ENCODE measurements at regions not wholly inside any gene's neighbourhood (a gene's known extent, or its start where the extent isn't known, plus 50 kb on each side); places are given as distances from the start of the nearest gene placed in this dataset.

DNA sequence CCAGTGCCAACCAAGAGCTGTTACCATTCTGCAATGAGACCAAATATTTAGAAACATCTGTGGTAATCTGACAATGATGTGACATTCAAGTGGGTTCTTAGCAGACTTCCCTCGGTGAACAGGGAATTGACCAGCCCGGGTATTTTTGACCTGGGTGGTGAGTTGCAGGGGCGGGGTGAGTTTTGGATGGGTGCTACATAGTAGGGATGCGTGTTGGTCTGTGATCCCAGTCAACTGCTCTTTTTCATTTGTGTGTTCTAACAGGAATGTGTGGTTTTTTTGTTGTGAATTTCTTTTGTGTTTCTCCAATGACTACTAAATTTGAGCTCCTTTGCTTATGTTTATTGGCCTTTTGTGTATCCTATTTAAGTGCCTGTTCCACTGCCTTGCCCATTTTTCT is 273.6 kb upstream of the HABP2 start:
- no peak for DNase-seq (ENCODE audit: low spot score)
- Histone ChIP-seq H2BK15ac (ENCODE audit: low read length) (no peak overlapping the region), H3K23ac (ENCODE audit: low read depth, low read length, poor library complexity) (no peak overlapping the region), H3K4me2 (ENCODE audit: insufficient read depth, low read length, poor library complexity, severe bottlenecking) (no peak overlapping the region), H4K91ac (ENCODE audit: low read depth, low read length, poor library complexity) (no peak overlapping the region), H3K9ac (ENCODE audit: low read depth, low read length, poor library complexity) (no peak overlapping the region), H2BK12ac (ENCODE audit: low read length) (no peak overlapping the region), H3K36me3 (replicated peaks in 1 of 2; ENCODE audit: control insufficient read depth in 2 of 2, insufficient read depth in 2 of 2, low read length in 2 of 2) (no peaks in the 10 kb centered on the region), H2AK5ac (ENCODE audit: low read depth, low read length) (no peak overlapping the region), H3K4ac (ENCODE audit: low read length) (no peak overlapping the region), H3K4me1 (ENCODE audit: control insufficient read depth in 2 of 2, insufficient read depth in 1 of 2, low read depth in 1 of 2, low read length in 2 of 2) (no peaks in the 10 kb centered on the region), H3K27me3 (ENCODE audit: control insufficient read depth in 3 of 3, insufficient read depth in 3 of 3, low read depth in 1 of 3, low read length in 3 of 3) (no peaks in the 10 kb centered on the region), H3K9me3 (replicated peaks in 1 of 2; ENCODE audit: control insufficient read depth in 2 of 2, insufficient read depth in 1 of 2, low read depth in 1 of 2, low read length in 2 of 2) (peaks cover 0 to 5% of the 10 kb centered on the region in 2 donors), H3K79me1 (ENCODE audit: low read depth, low read length) (no peaks in the 10 kb centered on the region), H2BK5ac (ENCODE audit: low read length) (no peak overlapping the region), H2AFZ (ENCODE audit: low read length) (no peak overlapping the region), H3K14ac (ENCODE audit: low read length) (no peak overlapping the region), H4K8ac (ENCODE audit: low read depth, low read length) (no peak overlapping the region), H3K4me3 (ENCODE audit: low read length in 2 of 2) (no peak overlapping the region), H2BK120ac (ENCODE audit: low read depth, low read length) (no peak overlapping the region), H3K18ac (ENCODE audit: low read length) (no peak overlapping the region), H3K27ac (replicated peaks; ENCODE audit: low read length) (no peak overlapping the region)
- WGBS, 2 donors (ENCODE audit: extremely low coverage in 2 of 2, insufficient read length in 2 of 2, insufficient replicate concordance in 1 of 2) = no CpG with 5 or more reads among the region's 4 CpGs

DNA sequence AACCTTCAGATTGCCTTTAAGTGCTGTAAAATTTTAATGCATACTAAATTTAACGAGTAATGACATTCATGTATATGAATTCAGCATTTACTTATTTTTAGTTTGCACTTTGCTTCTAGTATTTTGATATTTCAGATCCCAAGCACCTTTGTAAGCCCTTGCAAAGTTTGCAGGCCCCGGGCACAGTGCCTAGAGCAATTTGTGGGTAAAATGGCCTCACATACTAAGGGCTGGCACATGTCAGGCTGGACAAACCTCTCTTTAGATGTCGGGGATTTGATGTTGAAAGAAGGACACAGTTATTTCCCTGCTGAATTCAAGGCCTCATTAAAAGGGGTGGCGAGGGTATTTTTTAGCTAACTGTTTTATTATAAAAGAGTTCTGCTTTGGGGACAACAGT is 270.3 kb upstream of the HABP2 start:
- Histone ChIP-seq H3K9me3 (replicated peaks in 1 of 2; ENCODE audit: control insufficient read depth in 2 of 2, insufficient read depth in 1 of 2, low read depth in 1 of 2, low read length in 2 of 2) (no peaks in the 10 kb centered on the region), H2AK5ac (ENCODE audit: low read depth, low read length) (no peak overlapping the region), H4K8ac (ENCODE audit: low read depth, low read length) (no peak overlapping the region), H2BK15ac (ENCODE audit: low read length) (no peak overlapping the region), H3K27me3 (ENCODE audit: control insufficient read depth in 3 of 3, insufficient read depth in 3 of 3, low read depth in 1 of 3, low read length in 3 of 3) (peaks cover 0 to 5% (median 0%) of the 10 kb centered on the region in 3 experiments), H3K79me1 (ENCODE audit: low read depth, low read length) (no peaks in the 10 kb centered on the region), H2BK12ac (ENCODE audit: low read length) (no peak overlapping the region), H3K4me1 (ENCODE audit: control insufficient read depth in 2 of 2, insufficient read depth in 1 of 2, low read depth in 1 of 2, low read length in 2 of 2) (no peaks in the 10 kb centered on the region), H2AFZ (ENCODE audit: low read length) (no peak overlapping the region), H3K9ac (ENCODE audit: low read depth, low read length, poor library complexity) (no peak overlapping the region), H2BK120ac (ENCODE audit: low read depth, low read length) (no peak overlapping the region), H3K14ac (ENCODE audit: low read length) (no peak overlapping the region), H3K4me3 (ENCODE audit: low read length in 2 of 2) (no peak overlapping the region), H4K91ac (ENCODE audit: low read depth, low read length, poor library complexity) (no peak overlapping the region), H3K18ac (ENCODE audit: low read length) (no peak overlapping the region), H3K4me2 (ENCODE audit: insufficient read depth, low read length, poor library complexity, severe bottlenecking) (no peak overlapping the region), H3K23ac (ENCODE audit: low read depth, low read length, poor library complexity) (no peak overlapping the region), H2BK5ac (ENCODE audit: low read length) (no peak overlapping the region), H3K27ac (replicated peaks; ENCODE audit: low read length) (no peak overlapping the region), H3K4ac (ENCODE audit: low read length) (no peak overlapping the region), H3K36me3 (replicated peaks in 1 of 2; ENCODE audit: control insufficient read depth in 2 of 2, insufficient read depth in 2 of 2, low read length in 2 of 2) (no peaks in the 10 kb centered on the region)
- DNase-seq (ENCODE audit: low spot score) = no peak
- no CpG with 5 or more reads among the region's 4 CpGs for WGBS, 2 donors (ENCODE audit: extremely low coverage in 2 of 2, insufficient read length in 2 of 2, insufficient replicate concordance in 1 of 2)

DNA sequence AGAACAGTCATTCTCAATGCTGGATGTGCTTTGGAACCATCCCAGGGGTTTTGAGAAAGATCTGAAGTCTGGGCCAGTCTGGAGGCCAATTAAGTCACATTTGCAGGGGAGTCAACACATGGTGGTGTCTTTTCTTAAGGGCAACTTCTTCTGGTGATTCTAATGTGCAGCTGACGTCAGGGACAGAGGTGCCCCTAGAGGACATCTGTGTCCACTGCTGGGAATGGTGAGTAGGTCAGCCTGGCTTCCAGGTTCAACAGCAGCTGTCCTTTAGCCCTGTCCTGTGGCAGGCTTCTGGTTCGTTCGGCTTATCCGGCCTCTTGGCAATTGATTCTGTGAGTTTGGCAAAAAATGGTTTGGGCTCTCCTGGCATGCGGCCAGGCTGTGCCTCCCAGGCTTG is 269.7 kb upstream of the HABP2 start:
- no peak overlapping the region for H2AK5ac ChIP-seq (ENCODE audit: low read depth, low read length)
- H3K14ac ChIP-seq (ENCODE audit: low read length) = no peak overlapping the region
- H4K8ac ChIP-seq (ENCODE audit: low read depth, low read length) = no peak overlapping the region
- H2BK120ac ChIP-seq (ENCODE audit: low read depth, low read length) = no peak overlapping the region
- peak overlapping the region; percentile 32 for H3K18ac ChIP-seq (ENCODE audit: low read length)
- no peak overlapping the region for H3K23ac ChIP-seq (ENCODE audit: low read depth, low read length, poor library complexity)
- H2BK12ac ChIP-seq (ENCODE audit: low read length) = no peak overlapping the region
- no peak for DNase-seq (ENCODE audit: low spot score)
- no peak overlapping the region for H2AFZ ChIP-seq (ENCODE audit: low read length)
- H2BK5ac ChIP-seq (ENCODE audit: low read length) = no peak overlapping the region
- no CpG with 5 or more reads among the region's 5 CpGs for WGBS, 2 donors (ENCODE audit: extremely low coverage in 2 of 2, insufficient read length in 2 of 2, insufficient replicate concordance in 1 of 2)
- H3K27ac ChIP-seq (replicated peaks; ENCODE audit: low read length) = no peak overlapping the region
- H4K91ac ChIP-seq (ENCODE audit: low read depth, low read length, poor library complexity) = no peak overlapping the region
- no peaks in the 10 kb centered on the region for H3K9me3 ChIP-seq (replicated peaks in 1 of 2; ENCODE audit: control insufficient read depth in 2 of 2, insufficient read depth in 1 of 2, low read depth in 1 of 2, low read length in 2 of 2)
- no peak overlapping the region for H3K4me2 ChIP-seq (ENCODE audit: insufficient read depth, low read length, poor library complexity, severe bottlenecking)
- no peaks in the 10 kb centered on the region for H3K4me1 ChIP-seq (ENCODE audit: control insufficient read depth in 2 of 2, insufficient read depth in 1 of 2, low read depth in 1 of 2, low read length in 2 of 2)
- H3K4me3 ChIP-seq (ENCODE audit: low read length in 2 of 2) = no peak overlapping the region
- H3K27me3 ChIP-seq (ENCODE audit: control insufficient read depth in 3 of 3, insufficient read depth in 3 of 3, low read depth in 1 of 3, low read length in 3 of 3) = peaks cover 0 to 5% (median 0%) of the 10 kb centered on the region in 3 experiments
- H3K36me3 ChIP-seq (replicated peaks in 1 of 2; ENCODE audit: control insufficient read depth in 2 of 2, insufficient read depth in 2 of 2, low read length in 2 of 2) = no peaks in the 10 kb centered on the region
- no peak overlapping the region for H3K4ac ChIP-seq (ENCODE audit: low read length)
- no peak overlapping the region for H3K9ac ChIP-seq (ENCODE audit: low read depth, low read length, poor library complexity)
- no peaks in the 10 kb centered on the region for H3K79me1 ChIP-seq (ENCODE audit: low read depth, low read length)
- no peak overlapping the region for H2BK15ac ChIP-seq (ENCODE audit: low read length)

DNA sequence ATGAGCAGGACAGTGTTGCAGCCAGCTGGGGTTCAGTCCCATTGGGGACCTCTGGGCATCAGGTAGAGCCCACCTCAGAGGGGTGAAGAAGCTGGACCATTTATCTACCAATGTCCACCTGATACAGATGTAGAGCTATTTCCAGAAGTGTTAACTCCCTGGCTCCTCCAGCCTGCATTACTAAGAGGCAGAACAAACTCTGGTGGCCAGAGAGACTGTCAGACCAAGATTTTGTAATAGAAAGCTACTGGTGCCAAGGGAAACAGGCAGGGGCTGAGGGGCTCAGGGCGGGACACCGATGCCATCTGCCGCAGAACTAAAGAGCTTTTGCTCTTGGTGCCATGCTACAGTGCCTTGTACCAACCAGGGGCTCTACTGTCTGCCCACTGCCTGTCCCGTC is 268.2 kb upstream of the HABP2 start:
- no peak overlapping the region for H2BK15ac ChIP-seq (ENCODE audit: low read length)
- H2BK120ac ChIP-seq (ENCODE audit: low read depth, low read length) = no peak overlapping the region
- H3K4me2 ChIP-seq (ENCODE audit: insufficient read depth, low read length, poor library complexity, severe bottlenecking) = no peak overlapping the region
- no peak overlapping the region for H4K91ac ChIP-seq (ENCODE audit: low read depth, low read length, poor library complexity)
- H2BK5ac ChIP-seq (ENCODE audit: low read length) = no peak overlapping the region
- no peak overlapping the region for H3K14ac ChIP-seq (ENCODE audit: low read length)
- H3K23ac ChIP-seq (ENCODE audit: low read depth, low read length, poor library complexity) = no peak overlapping the region
- no peak overlapping the region for H2BK12ac ChIP-seq (ENCODE audit: low read length)
- no peak overlapping the region for H3K9ac ChIP-seq (ENCODE audit: low read depth, low read length, poor library complexity)
- no peak overlapping the region for H3K4ac ChIP-seq (ENCODE audit: low read length)
- DNase-seq (ENCODE audit: low spot score) = no peak
- H3K4me3 ChIP-seq (ENCODE audit: low read length in 2 of 2) = no peak overlapping the region
- no CpG with 5 or more reads among the region's 4 CpGs for WGBS, 2 donors (ENCODE audit: extremely low coverage in 2 of 2, insufficient read length in 2 of 2, insufficient replicate concordance in 1 of 2)
- no peaks in the 10 kb centered on the region for H3K9me3 ChIP-seq (replicated peaks in 1 of 2; ENCODE audit: control insufficient read depth in 2 of 2, insufficient read depth in 1 of 2, low read depth in 1 of 2, low read length in 2 of 2)
- no peak overlapping the region for H4K8ac ChIP-seq (ENCODE audit: low read depth, low read length)
- no peaks in the 10 kb centered on the region for H3K36me3 ChIP-seq (replicated peaks in 1 of 2; ENCODE audit: control insufficient read depth in 2 of 2, insufficient read depth in 2 of 2, low read length in 2 of 2)
- H2AFZ ChIP-seq (ENCODE audit: low read length) = no peak overlapping the region
- no peak overlapping the region for H3K27ac ChIP-seq (replicated peaks; ENCODE audit: low read length)
- H2AK5ac ChIP-seq (ENCODE audit: low read depth, low read length) = no peak overlapping the region
- peaks cover 0 to 5% (median 0%) of the 10 kb centered on the region in 3 experiments for H3K27me3 ChIP-seq (ENCODE audit: control insufficient read depth in 3 of 3, insufficient read depth in 3 of 3, low read depth in 1 of 3, low read length in 3 of 3)
- no peaks in the 10 kb centered on the region for H3K79me1 ChIP-seq (ENCODE audit: low read depth, low read length)
- no peaks in the 10 kb centered on the region for H3K4me1 ChIP-seq (ENCODE audit: control insufficient read depth in 2 of 2, insufficient read depth in 1 of 2, low read depth in 1 of 2, low read length in 2 of 2)
- no peak overlapping the region for H3K18ac ChIP-seq (ENCODE audit: low read length)

Measured in neuronal stem cell (in vitro differentiated cells).